ENCODE measurements at regions not wholly inside any gene's neighbourhood (a gene's known extent, or its start where the extent isn't known, plus 50 kb on each side); places are given as distances from the start of the nearest gene placed in this dataset.

DNA sequence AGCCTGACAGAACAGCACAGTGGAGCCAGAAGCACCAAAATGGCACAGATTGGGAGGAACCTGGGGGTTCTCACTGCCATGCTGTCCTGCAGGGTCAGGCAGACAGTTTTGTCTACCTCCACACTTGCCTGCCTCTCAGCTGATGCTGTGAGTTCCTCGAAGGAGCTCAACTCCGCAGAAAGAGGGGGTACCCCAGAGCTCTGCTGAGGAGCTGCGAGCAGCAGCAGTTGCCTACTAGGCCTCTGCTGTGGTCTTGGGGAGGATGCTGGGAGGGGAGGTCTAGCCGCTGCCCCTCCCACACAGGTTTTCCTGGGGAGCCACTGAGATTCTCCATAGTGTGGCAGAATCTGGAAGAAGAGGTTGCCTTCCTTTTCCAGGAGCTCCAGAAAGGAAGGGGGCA is 192.5 kb downstream of the FOXD2 start:
- DNase-seq (ENCODE audit: low spot score) = no peak

DNA sequence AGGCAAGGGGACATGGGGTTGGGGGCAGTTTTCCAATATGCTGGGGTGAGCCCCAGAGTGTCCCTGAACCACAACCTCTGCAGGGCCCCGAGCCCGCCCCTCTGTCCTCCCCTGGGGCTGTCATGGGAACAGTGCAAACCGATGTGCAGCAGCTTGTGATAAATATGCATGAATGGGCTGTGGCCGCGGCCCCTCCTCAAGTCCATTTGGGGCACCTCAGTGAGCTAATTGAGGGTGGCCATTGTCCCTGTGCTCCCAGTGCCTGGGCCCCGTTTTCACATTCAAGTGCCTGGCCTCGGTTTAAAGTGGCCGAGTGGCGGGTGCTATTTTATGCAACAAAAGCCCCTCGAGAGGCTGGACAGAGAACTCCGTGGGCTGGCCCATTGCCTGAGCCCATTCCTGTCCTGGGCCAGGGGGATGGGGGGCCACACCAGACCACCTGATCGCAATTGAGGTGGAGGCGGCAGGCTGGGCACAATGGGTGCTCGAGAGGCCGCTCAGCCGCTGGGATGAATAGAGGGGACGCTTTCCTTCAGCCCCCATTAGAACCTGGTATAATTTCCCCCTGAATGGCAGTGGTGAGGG is 193.7 kb downstream of the FOXD2 start:
- DNase-seq (ENCODE audit: low spot score) = no peak

DNA sequence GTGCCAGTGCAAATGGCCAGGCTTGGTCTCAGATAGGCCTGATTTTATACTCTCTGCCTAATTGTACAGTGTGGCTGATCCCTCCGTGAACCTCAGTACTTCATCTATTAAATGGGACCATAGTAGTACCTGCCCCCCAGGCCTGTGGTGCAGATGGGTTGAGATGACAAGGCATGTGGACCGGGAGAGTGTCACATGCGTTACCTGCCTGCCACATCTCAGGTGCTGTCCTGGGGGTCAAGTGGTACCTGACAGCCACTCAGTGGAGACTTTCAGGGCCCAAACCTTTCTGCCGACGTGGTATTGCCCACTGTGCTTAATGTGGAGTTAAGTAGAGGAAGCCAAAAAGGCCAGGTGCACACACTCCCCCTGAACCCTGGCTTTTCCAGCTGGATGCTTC is 197.3 kb downstream of the FOXD2 start:
- DNase-seq (ENCODE audit: low spot score) = no peak

DNA sequence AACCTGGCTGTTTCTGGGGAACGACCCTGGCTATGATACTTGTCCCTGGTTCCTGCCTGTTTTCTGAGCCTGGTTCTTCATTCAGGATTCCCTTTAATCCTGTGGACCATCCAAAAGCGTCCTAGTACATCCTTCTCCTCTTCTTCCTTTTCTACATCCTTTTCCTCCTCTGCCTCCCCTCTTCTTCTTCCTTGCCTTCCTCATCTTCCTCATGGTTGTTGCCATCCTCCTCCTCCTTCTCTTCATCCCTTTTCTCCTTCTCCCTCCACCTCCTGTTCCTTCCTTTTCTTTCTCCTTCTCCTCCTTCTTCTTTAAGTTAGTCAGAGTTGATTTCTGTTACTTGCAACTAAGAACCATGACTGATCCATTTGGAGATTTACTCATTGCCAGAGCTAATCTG is 197.8 kb downstream of the FOXD2 start:
- no peak for DNase-seq (ENCODE audit: low spot score)

DNA sequence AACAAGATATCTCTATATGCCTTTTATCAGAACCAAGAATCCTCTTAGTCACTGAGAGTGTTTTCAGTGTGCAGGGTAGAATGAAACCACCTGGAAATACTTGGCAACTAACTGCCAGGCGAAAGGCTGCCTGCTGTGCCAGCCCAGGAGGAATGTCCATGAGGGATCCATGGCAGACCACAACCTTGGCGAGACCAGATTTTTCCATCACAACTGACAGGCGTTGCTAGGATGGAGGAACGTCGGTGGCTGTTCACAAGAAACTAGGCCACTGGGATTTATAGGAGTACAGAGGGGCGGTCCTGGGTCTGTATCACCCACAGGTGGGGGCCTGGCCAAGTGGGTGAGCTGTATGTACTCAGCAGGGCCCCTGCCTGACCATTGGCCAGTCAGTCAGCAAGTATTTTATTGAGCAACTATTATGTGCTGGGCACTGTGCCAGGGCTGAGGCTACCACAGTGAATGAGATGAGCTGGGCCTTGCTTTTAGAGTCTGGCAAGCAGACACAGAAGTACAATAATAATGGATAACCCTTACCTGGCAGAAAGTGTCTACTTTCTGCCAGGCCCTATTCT is 199.4 kb downstream of the FOXD2 start:
- DNase-seq (ENCODE audit: low spot score) = no peak

DNA sequence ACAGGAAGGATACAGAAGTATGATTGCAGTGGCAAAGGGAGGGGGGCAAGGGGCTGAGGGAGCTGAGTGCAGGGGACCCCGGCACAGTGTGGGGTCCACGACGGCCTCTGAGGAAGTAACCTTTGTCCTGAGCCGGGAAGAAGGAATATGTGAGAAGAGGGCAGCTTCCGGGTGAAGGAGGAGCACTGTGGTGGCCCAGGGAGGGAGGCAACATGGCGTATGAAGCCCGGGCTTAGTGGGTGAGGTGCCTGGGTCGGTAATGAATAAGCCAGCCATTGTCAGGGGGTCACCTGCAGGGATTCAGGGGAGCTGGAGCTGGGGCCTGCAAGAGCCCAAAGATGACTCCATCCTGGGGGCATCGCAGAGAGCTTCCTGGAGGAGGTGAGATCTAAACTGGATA is 200.4 kb downstream of the FOXD2 start:
- DNase-seq (ENCODE audit: low spot score) = no peak

DNA sequence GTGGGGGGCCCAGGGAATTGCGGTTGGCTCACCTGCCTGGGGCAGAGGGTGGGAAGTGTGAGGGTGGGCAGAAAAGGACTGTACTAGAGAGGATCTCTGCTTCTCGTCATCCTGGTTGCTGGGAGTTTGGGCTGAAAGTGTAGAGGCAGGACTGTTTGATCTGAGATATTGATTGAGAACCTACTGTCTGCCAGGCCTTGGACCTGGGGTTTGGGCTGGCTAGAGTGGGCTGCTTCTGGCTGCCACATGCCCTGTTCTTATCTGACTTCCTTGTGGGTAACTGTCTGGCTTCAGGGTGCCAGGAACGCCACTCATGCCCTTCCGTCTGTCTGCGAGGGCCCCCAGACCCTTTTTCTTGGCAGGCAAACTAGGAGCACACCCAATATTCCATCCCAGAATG is 200.9 kb downstream of the FOXD2 start:
- no peak for DNase-seq (ENCODE audit: low spot score)

DNA sequence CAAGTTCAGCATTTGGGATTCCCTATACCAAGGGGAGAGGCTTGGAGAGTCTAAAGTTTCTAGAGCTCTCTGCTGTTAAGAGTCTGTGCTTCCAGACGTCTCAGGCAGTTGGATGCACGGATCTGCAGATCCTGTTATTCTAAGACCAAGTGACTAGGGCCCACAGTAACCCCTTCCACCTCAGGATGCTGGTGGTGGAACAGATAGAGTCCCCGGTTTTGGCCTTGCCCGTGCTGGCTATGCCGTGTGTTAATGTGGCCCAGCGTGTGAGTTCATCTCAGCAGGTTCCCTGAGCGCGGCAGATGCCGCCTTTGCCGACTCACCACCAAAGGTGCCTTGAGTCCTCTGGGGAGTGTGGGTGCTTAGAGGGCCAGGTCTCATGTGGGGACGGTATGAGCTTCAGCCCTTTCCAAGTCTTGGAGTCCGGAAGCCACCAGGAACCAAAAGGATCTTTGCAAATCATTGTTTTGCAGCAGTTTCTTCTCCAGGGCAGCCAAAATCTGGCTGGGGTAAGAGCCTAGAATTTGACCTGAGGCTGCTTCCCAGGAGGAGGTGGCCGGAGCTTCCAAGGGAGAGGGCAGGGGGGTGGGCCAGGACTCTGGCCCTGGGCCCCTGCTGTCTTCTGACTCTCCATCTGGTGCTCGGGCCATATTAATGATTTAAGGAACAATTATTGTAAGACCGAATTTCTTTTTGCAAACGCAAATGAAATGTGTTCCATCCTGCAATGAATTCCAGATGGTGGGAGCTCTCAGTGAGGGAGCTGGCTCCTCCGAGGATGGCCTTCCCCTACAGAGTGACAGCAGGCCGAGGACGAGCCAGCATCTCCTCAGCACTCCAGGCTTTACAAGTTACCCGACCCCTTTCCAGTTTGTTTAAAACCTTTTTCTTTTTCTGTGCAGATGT is 205.7 kb downstream of the FOXD2 start:
- no peak for DNase-seq (ENCODE audit: low spot score)

DNA sequence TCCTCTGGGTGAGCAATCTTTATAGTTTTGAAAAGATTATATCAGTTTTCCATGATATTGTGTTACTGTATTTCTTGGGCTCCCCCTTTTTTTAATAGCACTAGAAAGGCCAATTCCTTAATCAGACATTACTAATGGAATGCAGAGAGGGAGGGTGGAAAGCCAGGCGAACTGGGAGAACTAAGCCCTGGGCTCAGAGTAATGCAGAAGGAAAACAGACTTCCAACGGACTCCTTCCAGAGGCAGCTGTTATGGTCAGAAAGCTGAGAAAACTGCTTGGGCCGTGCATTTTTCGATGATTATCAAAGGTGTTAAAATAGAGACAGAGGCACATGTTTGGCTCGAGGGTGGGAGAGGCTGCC is 206.3 kb downstream of the FOXD2 start:
- no peak for DNase-seq (ENCODE audit: low spot score)

DNA sequence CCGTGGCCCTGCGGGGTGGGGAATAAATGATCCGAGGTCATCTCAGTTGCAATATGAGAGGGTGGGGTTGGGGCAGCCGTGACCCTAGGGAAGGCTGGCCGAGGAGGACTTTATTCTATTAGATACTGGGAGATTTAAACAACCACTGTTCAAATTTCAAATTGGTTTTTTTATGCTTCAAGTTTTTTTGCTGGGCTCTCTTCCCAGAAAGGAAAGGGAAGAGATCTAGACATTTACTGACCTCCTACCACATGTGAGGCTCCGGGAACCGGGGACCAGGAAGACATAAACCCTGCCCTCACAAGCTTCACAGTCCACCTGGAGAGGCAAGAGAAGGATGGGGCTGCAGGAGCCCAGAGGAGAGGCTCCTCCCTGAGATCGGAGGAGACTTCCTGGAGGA is 207.3 kb downstream of the FOXD2 start:
- no peak for DNase-seq (ENCODE audit: low spot score)

DNA sequence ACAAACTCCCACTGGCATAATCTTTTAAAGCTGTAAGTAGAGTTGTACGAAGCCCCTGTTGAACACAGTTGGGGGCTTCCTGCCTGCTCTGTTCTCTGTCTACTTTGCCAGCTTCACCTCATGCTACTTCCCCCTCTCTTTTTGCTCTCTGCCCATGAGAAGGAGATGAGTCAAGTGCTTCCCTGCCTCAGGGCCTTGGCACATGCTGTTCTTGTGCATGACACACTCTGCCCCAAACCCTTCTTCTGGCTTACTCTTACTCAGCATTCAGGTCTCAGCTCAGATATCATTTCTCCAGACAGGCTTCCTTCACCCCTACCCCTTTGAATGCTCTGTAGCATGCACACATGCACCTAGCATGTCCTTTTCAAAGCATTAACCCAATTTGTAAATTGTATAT is 208.8 kb downstream of the FOXD2 start:
- DNase-seq (ENCODE audit: low spot score) = no peak

DNA sequence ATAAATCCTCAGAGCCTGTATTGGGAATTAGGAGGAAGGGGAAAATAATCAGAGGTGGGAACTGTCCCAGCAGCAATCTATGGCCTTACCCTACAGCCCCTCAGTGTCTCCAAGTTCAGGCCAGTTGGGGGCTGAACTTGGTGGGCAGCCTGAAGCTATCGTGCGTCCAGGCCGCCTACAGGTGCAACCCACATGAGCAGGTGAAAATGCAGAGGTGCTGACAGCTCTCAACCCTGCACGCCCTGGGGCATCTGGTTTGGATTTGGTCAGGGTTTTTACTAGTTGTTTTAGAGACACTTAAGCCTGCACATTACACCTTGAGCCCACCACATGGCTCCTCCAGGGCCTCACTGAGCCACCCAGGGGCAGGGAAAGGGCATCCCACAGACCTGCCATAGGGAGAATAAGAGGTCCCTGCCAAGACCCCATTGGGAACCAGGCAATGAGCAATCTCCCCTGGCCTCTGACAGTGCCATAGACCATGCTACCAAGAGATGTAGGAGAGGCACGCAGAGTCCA is 209.5 kb downstream of the FOXD2 start:
- DNase-seq (ENCODE audit: low spot score) = no peak

DNA sequence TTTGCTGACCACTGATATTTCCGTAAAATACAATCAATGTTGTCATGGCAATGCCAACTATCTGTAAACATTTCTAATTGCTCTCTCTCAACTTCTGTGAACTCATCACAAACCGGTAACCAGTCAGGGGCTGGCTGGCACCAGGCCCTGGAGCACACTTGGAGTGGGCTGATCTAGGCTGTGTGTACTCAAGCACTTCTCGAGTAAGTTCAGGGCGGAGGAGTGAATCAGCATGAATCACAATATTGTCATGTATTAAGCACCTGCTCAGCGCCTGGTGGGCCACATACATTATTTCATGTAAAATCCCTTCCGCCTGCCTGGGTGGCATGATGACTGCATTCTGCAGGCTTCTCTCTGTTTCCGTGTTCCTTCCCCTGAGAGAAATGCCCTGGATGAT is 212.4 kb downstream of the FOXD2 start:
- no peak for DNase-seq (ENCODE audit: low spot score)

DNA sequence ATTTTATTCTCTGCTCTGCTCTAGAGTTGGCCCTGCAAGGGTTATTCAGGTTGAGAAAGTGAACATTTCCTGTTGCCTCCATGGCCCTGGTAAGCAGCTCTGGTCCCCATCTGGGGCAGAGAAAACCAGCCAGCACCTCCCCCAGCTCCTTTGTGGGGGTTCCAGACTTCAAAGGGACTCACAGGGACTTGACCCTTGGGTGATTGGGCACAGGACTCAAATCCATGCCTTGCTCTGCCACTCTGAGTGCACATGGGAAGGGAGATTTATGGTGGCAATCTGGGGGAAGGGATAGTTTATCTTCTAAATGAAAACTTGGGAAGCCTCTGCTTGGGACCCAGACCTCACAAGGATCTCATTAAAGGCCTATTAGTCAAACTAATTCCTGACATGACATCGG is 212.8 kb downstream of the FOXD2 start:
- no peak for DNase-seq (ENCODE audit: low spot score)

DNA sequence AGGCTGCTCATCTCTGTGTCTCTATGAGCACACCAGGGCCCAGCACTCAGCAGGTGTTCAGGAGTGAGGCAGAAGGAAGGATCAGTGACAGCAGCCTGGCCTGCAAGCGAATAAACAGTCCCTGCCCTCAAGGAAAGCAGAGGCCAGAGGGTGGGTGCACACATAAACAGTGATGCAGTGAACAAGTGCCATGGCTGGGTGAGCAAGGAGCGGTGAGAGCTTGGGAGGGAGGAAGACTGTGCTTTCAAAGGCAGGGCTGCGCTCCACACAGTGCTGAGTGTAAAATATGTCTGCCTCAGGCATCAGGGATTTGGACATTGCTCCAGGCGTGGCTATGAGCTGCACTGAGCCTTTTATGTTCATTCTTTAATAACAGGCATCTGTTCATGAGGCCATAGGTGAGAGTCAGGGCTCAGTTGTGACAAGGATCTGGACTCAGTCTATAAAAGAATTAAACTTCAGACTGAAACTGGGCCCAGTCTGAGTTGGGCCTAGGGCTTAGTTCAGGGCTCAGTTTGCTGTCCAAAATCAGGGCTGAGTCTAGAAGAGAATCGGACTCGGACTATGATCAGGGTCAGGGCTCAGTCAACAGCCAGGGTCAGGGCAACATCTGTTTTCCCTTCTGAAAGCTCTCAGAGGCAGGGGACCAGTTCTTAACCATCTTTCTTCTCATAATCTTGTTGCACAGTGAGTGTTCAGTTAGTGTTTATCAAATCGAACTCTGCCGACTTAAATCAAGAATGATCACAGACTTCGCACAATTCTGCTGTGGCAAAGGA is 213.7 kb downstream of the FOXD2 start:
- no peak for DNase-seq (ENCODE audit: low spot score)

DNA sequence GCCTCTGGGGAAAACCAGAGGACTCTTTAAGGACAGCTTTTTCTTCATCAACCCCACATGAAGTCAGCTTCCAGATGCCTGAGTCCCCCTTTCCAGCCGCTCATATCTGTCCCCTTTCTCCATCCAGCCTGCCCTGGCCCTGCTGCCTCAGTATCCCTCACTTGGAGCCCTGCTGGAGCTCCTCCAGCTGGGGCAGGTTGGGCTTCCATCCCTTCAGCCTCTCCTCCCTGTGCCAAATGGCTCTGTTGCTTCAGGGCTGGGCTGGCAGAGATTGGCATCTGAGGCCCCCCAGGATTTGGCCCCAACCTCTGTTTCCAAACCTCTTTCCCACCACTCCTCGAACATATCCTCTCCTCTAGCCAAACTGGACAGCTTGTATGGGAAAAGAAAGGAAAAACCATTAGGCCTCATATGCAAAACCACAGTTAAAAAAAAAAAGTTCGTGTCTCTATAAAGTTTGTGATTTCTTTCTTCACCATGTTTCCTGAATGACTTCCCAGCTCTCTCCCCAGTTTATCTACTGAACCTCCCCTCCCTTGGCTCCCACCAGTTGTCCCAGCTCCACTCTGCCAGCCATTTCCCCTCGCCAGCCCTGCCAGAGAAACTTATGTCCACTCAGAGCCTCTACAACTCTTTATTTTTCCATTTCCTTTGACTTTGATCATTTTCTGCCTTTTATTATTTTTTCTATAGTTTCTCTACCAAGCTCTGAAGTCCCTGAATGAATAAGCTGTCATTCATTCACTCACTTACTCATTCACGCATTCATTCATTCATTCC is 217.9 kb downstream of the FOXD2 start:
- no peak for DNase-seq (ENCODE audit: low spot score)

DNA sequence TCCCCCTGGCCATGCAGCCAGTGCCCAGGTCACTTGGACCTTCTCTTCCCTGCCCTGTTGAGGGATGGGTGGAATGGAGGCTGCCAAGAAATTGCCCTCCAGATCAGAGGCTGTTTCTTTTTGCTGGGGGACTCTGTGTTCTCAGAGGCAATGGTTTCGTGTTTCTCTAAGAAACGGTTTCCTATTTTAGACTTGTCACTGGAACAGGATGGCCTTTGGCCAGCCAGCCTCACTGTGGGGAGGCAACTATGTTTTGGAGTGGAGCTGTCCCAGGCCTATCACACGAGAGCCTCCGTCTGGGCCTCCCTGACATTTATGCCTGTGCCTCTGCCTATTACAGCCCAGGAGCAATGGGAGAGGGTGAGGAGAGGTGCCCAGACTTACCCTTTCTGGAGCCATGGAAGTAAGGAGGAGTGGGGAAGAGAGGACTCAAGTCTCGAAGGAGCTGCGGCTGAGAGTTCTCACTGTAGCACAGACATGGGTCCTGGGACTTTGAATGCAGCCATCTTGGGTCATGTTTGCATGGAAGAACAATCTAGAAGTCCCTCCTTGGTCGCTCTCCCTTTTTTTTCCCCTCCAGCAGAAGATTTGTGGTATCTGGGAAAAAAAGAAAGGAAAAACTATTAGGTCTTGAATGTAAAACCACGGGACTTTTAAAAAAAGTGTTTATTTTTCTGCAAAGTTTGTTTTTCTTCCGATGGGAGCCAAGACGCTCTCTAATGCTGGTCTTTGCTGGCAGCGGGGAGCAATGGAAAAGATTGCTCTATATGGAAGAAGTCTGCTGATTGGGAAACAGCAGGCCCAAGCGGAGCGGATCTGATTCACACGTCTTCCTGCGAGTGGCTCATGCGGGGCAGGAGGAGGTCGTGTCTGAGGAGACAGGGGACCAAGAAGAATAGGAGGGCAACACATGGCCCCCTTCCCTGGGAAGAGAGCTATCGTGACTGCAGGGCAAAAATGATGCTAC is 219.2 kb downstream of the FOXD2 start:
- no peak for DNase-seq (ENCODE audit: low spot score)

DNA sequence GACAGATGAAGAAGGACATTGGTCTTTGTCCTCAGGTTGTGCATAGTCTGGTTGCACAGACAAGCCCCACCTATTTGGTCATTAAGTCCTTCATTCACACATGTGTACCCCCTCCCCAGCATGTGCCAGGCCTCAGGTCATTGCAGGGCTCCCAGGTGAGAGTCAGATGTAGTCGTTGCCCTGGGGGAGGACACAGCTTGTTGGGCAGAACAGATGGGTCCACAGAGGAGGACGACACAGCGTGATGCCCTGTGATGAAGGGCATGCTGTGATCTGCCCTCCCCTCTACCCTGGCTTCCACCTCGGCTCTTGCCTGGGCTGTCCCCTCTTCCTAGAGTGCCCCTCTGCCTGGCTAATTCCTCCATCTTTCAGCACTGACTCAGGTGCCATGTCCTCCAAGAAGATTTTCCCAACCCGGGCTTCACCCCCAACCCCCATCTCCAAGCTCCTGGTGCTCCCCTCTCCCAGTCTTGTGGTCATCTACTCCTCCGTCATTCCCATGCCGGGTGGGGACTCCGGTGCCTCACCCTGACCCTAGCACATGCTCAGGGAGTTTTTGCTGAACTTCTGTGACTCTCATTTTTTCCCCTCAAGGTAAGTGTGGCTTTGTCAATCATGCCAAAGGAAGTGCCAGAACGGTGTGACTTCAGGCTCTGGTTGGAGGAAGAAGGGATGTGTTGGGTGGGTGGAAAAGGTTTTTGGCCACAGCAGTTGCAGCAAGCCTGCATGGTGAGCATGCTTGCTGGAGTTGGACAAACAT is 220.5 kb downstream of the FOXD2 start:
- no peak for DNase-seq (ENCODE audit: low spot score)

DNA sequence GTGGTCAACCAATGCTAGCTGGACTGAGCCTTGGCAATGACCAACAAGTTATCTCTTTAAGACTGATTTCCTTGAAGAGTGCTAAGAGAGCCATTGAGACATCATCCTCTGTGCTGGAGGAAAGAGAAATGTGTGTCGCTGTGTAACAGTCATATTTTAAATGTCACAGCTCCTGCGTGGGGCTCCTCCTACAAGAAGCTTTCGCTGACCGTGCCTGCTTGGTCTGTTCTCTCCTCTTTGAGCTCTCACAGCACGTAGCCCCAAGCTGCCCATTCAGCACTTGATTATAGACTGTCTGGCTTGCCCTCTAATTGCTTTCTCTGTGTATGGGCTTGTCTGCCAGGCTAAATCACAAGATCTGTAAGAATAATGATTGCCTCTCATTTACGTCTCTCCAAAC is 221.3 kb downstream of the FOXD2 start:
- DNase-seq (ENCODE audit: low spot score) = no peak

DNA sequence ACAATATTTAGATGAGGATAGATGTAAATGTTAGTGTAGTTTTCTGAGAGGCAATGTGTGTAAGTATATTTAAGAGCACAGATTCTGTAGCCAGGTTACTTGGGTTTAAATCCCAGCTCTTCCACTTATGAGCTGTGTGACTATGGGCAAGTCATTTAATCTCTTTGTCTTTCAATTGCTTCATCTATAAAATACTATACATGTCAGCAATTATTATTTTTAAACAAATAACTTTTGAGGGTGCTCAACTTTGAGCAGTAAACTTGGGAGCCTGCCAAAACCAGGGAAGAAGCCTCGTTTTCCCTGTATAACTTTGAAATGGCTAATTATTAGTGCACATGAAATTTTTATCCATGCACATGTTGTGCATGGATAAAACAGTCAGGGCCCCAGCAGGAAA is 222.8 kb downstream of the FOXD2 start:
- no peak for DNase-seq (ENCODE audit: low spot score)

All from D341Med (cell line).